DOHH2 (cell line): ENCODE measurements at regions not wholly inside any gene's neighbourhood (a gene's known extent, or its start where the extent isn't known, plus 50 kb on each side); places are given as distances from the start of the nearest gene placed in this dataset.

Experiments used
- H3F3A ChIP-seq: fragments of 200-600 bp; sonication (generic), shearing (Covaris generic); 2 replicates; pipeline ENCODE4 v1.6.0; 2016; ENCODE audit warnings: antibody characterized with exemption, mild to moderate bottlenecking; ENCODE audit not compliant: control insufficient read depth, insufficient read depth
- H3K27ac ChIP-seq: fragments of 200-600 bp; sonication (generic); 2 replicates; pipeline ENCODE4 v1.5.1; 2014; ENCODE audit warnings: low read depth, mild to moderate bottlenecking, low read length, moderate library complexity
- H3K27me3 ChIP-seq: fragments of 200-600 bp; sonication (generic); 2 replicates; pipeline ENCODE4 v1.6.1; 2014; ENCODE audit warnings: mild to moderate bottlenecking, low read length, mixed read lengths; ENCODE audit not compliant: control insufficient read depth
- H3K36me3 ChIP-seq: fragments of 200-600 bp; sonication (generic); 2 replicates; pipeline ENCODE4 v1.6.1; 2014; ENCODE audit warnings: mild to moderate bottlenecking, low read length, moderate library complexity, mixed read lengths; ENCODE audit not compliant: control insufficient read depth
- H3K4me1 ChIP-seq: fragments of 200-600 bp; sonication (generic); 2 replicates; pipeline ENCODE4 v1.6.1; 2014; ENCODE audit warnings: mild to moderate bottlenecking, low read length, mixed read lengths; ENCODE audit not compliant: control insufficient read depth
- H3K4me2 ChIP-seq: fragments of 200-600 bp; sonication (generic); 2 replicates; pipeline ENCODE4 v1.6.0; 2014; ENCODE audit warnings: mild to moderate bottlenecking, low read length, moderate library complexity
- H3K4me3 ChIP-seq: fragments of 200-600 bp; sonication (generic); 2 replicates; pipeline ENCODE4 v1.5.1; 2014; ENCODE audit warnings: mild to moderate bottlenecking, low read length, mixed read lengths
- H3K79me2 ChIP-seq: fragments of 200-600 bp; sonication (generic); 2 replicates; pipeline ENCODE4 v1.6.1; 2014; ENCODE audit warnings: mild to moderate bottlenecking, low read length, mixed read lengths; ENCODE audit not compliant: control insufficient read depth
- H3K9me2 ChIP-seq: fragments of 200-600 bp; sonication (generic); replicated peaks from 2 replicates; pipeline ENCODE4 v1.6.1; 2014; ENCODE audit warnings: mild to moderate bottlenecking, low read length, mixed read lengths; ENCODE audit not compliant: control insufficient read depth
- H3K9me3 ChIP-seq: fragments of 200-600 bp; sonication (generic); 2 replicates; pipeline ENCODE4 v1.6.1; 2014; ENCODE audit warnings: antibody characterized with exemption, low read length, mixed read lengths; ENCODE audit not compliant: control insufficient read depth, insufficient read depth
- H4K20me1 ChIP-seq: fragments of 200-600 bp; sonication (generic); 2 replicates; pipeline ENCODE4 v1.6.0; 2014; ENCODE audit warnings: low read depth, mild to moderate bottlenecking, antibody characterized with exemption, low read length, moderate library complexity; ENCODE audit not compliant: control insufficient read depth, insufficient read depth
- CTCF ChIP-seq: fragments of 200-600 bp; sonication (generic); IDR thresholded peaks from one replicate; pipeline ENCODE4 v1.5.1; 2014; ENCODE audit warnings: antibody characterized with exemption, mild to moderate bottlenecking, low read depth, low read length; ENCODE audit not compliant: poor library complexity, severe bottlenecking
- EZH2phosphoT487 ChIP-seq: fragments of 200-600 bp; sonication (generic); IDR thresholded peaks from 2 replicates; pipeline ENCODE4 v1.6.1; 2017; ENCODE audit warnings: borderline replicate concordance, mild to moderate bottlenecking, antibody characterized with exemption, low read length, moderate library complexity, mixed read lengths

GRCh38 chr5:89457411-89458331 lies 574.7 kb upstream of the MEF2C start:
- Histone ChIP-seq H3K4me1 (0 out of 2 replicates have a peak, but pooled peaks cover 5% of the 10 kb centered on the region), H4K20me1 (no peaks in the 10 kb centered on the region), H3K79me2 (no peaks in the 10 kb centered on the region), H3F3A (no peaks in the 10 kb centered on the region), H3K36me3 (no peaks in the 10 kb centered on the region), H3K4me3 (no peak overlapping the region), H3K9me3 (no peaks in the 10 kb centered on the region), H3K27ac (no peak overlapping the region), H3K4me2 (no peak overlapping the region), H3K27me3 (no peaks in the 10 kb centered on the region), H3K9me2 (no peaks in the 10 kb centered on the region)
- no peak for TF ChIP-seq EZH2phosphoT487
- TF ChIP-seq CTCF = no peak

DNA sequence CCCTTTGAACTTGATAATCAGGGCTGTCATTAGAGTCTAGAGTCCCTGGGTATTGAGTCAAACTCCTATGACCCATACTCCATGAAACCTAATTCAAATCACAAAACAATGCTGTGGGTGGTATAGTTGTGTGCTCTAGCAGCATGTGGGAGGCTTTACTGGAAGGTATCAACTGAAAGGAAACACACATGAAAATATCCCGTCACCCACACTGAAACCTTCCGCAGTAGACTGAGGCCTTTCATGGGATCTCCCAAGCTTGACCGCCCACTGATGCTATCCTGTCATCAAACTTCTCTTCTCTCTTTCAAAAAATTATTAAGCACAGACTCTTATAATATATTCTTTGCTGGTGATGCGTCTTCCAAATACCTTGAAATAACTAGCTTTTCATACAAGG lies 569.1 kb upstream of the MEF2C start:
- H3K9me3 ChIP-seq = no peaks in the 10 kb centered on the region
- TF ChIP-seq CTCF (no peak), EZH2phosphoT487 (no peak)
- H3K4me2 ChIP-seq = no peak overlapping the region
- no peaks in the 10 kb centered on the region for H4K20me1 ChIP-seq
- 0 out of 2 replicates have a peak, but pooled peaks cover 3% of the 10 kb centered on the region for H3K4me1 ChIP-seq
- no peaks in the 10 kb centered on the region for H3K79me2 ChIP-seq
- no peaks in the 10 kb centered on the region for H3F3A ChIP-seq
- no peaks in the 10 kb centered on the region for H3K27me3 ChIP-seq
- no peaks in the 10 kb centered on the region for H3K9me2 ChIP-seq
- H3K36me3 ChIP-seq = no peaks in the 10 kb centered on the region
- no peak overlapping the region for H3K27ac ChIP-seq
- no peak overlapping the region for H3K4me3 ChIP-seq

- H3K27me3 ChIP-seq = no peaks in the 10 kb centered on the region
- no peak overlapping the region for H3K27ac ChIP-seq
- no peak overlapping the region for H3K4me2 ChIP-seq
- no peaks in the 10 kb centered on the region for H3K9me2 ChIP-seq
- no peaks in the 10 kb centered on the region for H3K4me1 ChIP-seq
- TF ChIP-seq CTCF (no peak), EZH2phosphoT487 (no peak)
- no peaks in the 10 kb centered on the region for H4K20me1 ChIP-seq
- no peaks in the 10 kb centered on the region for H3F3A ChIP-seq
- no peak overlapping the region for H3K4me3 ChIP-seq
- no peaks in the 10 kb centered on the region for H3K36me3 ChIP-seq
- no peaks in the 10 kb centered on the region for H3K79me2 ChIP-seq
- H3K9me3 ChIP-seq = no peaks in the 10 kb centered on the region
Measured at GRCh38 chr5:89451263-89451662, 568.3 kb upstream of the MEF2C start.
